Immature natural killer cell (primary cell): ENCODE measurements at regions not wholly inside any gene's neighbourhood (a gene's known extent, or its start where the extent isn't known, plus 50 kb on each side); places are given as distances from the start of the nearest gene placed in this dataset.
A peak's percentile ranks its signal among the peaks of the same experiment; 100 is the strongest.

Experiments
- DNase-seq, 3 donors: peaks; one replicate each; pipeline ENCODE4 v3.0.0; 2022; ENCODE audit warnings: mixed read lengths in 1 of 3
- H3K27ac Mint-ChIP-seq, 6 donors: one replicate each; pipeline ENCODE4 v1.8.0; 2020; ENCODE audit warnings: mixed read lengths in 6 of 6, mild to moderate bottlenecking in 5 of 6, inconsistent platforms in 4 of 6, moderate library complexity in 3 of 6
- H3K27me3 Mint-ChIP-seq, 3 donors: one replicate each; pipeline ENCODE4 v1.8.0; 2020 to 2021; ENCODE audit warnings: low read depth in 3 of 3, mild to moderate bottlenecking in 3 of 3, mixed read lengths in 3 of 3, moderate library complexity in 3 of 3, inconsistent platforms in 1 of 3
- H3K36me3 Mint-ChIP-seq, 3 donors: one replicate each; pipeline ENCODE4 v1.8.0; 2020; ENCODE audit warnings: mixed read lengths in 3 of 3, inconsistent platforms in 2 of 3, mild to moderate bottlenecking in 2 of 3
- H3K4me1 Mint-ChIP-seq, 2 donors: one replicate each; pipeline ENCODE4 v1.8.0; 2020; ENCODE audit warnings: inconsistent platforms in 2 of 2, mild to moderate bottlenecking in 2 of 2, mixed read lengths in 2 of 2, moderate library complexity in 1 of 2
- H3K4me3 Mint-ChIP-seq, 5 donors: one replicate each; pipeline ENCODE4 v1.8.0; 2020; ENCODE audit warnings: mild to moderate bottlenecking in 5 of 5, mixed read lengths in 5 of 5, inconsistent platforms in 3 of 5, moderate library complexity in 3 of 5
- H3K9me3 Mint-ChIP-seq, 6 donors: one replicate each; pipeline ENCODE4 v1.8.0; 2020; ENCODE audit warnings: mild to moderate bottlenecking in 6 of 6, mixed read lengths in 6 of 6, inconsistent platforms in 4 of 6, moderate library complexity in 3 of 6

DNA sequence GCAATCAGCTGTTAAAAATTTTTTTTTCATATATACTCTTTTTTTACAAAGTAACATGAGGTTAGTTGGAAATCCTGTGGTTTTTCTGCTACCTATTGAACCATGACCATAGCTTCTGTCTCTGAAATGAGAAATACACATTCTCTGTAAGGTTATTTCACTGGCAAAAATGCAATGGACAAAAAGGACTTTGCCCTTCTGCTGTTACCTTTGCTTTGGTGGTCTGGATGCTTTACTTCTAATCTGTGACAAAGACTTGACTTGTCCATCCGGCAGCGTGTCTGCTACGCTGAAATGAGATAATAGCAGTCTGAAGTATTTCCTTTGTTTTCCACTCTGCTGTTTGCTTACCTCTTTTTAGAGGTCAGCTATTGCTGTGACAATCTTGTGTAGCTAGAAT lies 412.8 kb downstream of the SLITRK6 start:
- no peak overlapping the region for H3K27ac Mint-ChIP-seq

DNA sequence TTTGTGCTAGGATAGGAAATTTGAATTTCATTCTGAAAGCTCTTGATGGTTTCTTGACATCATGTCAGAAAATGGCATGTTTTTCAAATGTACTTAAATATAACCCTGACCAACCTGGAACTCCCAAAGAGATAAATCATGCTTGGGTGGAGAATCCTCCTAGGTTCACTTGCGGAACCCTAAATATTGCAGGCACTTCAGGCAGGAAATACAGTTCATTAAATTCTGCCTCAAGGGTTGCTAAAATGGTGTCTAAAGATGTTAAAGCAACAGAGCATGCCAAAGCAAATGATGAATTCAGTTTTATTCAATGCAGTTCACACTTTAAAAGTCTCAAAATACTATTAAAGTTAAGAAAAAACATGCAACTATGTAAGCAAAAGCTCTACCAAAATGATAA lies 415.9 kb downstream of the SLITRK6 start:
- H3K4me1 Mint-ChIP-seq, result no peaks in the 10 kb centered on the region
- H3K27ac Mint-ChIP-seq, result no peak overlapping the region
- H3K27me3 Mint-ChIP-seq, result peaks cover 0 to 1% (median 0%) of the 10 kb centered on the region in 3 donors
- no peak for DNase-seq
- H3K9me3 Mint-ChIP-seq, result peaks cover 9 to 36% (median 20%) of the 10 kb centered on the region in 6 donors
- no peaks in the 10 kb centered on the region for H3K36me3 Mint-ChIP-seq
- H3K4me3 Mint-ChIP-seq, result no peak overlapping the region

More for the DNA sequence above, 412.8 kb downstream of the SLITRK6 start:
- peaks cover 0 to 3% (median 1%) of the 10 kb centered on the region in 3 donors for H3K27me3 Mint-ChIP-seq
- no peak for DNase-seq
- H3K4me1 Mint-ChIP-seq, result no peaks in the 10 kb centered on the region
- peaks cover 0 to 31% (median 14%) of the 10 kb centered on the region in 6 donors for H3K9me3 Mint-ChIP-seq
- no peak overlapping the region for H3K4me3 Mint-ChIP-seq
- no peaks in the 10 kb centered on the region for H3K36me3 Mint-ChIP-seq

DNA sequence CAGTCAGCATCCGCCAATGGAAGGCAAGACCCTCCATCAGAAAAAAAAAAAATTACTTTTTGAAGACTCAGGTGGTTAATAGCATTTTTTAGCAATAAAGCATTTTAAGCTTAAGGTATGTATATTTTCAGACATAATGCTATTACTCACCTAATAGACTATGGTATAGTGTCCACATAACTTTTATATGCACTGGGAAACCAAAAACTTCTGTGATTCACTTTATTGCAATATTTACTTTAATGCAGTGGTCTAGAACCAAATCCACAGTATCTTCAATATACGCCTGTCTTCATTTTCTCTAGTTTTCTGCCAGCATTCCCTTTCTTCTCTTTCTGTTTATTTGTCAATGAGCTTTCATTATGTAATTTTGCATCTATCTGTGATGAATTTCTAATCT lies 418.1 kb downstream of the SLITRK6 start:
- Mint-ChIP-seq H3K36me3 (no peaks in the 10 kb centered on the region), H3K27me3 (peaks cover 0 to 1% (median 0%) of the 10 kb centered on the region in 3 donors), H3K4me3 (no peak overlapping the region), H3K4me1 (no peaks in the 10 kb centered on the region), H3K27ac (no peak overlapping the region), H3K9me3 (peaks cover 9 to 33% (median 19%) of the 10 kb centered on the region in 6 donors)
- DNase-seq, result no peak

DNA sequence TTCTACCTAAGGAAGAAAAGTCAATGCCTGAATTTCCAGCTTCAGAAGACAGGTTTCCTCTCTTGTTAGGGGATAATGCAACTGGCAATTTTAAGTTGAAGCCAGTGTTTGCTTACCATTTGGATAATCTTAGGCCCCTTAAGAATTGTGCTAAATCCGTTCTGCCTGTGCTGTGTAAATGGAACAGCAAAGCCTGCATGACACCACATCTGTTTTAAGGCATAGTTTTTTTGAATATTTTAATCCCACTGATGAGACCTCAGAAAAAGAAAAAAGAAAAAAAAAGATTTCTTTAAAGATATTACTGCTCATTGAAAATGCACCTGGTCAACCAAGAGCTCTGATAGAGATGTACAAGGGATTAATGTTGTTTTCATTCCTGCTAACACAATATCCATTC lies 419.2 kb downstream of the SLITRK6 start:
- Mint-ChIP-seq H3K9me3 (peaks cover 11 to 34% (median 19%) of the 10 kb centered on the region in 6 donors), H3K36me3 (no peaks in the 10 kb centered on the region), H3K27me3 (no peaks in the 10 kb centered on the region), H3K27ac (no peak overlapping the region), H3K4me3 (no peak overlapping the region), H3K4me1 (no peaks in the 10 kb centered on the region)
- DNase-seq, result no peak

DNA sequence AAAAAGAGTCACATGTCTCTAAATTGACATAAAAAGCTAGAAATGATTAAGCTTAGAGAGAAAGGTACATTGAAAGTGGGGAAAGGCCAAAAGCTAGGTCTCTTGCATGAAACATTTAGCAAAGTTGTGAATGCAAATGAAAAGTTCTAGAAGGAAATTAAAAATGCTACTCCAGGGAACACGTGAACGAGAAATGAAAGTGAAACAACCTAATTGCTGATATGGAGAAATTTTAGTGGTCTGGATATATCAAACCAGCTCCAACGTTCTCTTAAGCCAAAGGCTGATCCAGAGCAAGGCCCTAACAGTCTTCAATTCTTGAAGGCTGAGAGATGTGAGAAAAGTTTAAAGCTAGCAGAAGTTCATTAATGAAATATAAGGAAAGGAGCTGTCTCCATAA lies 419.8 kb downstream of the SLITRK6 start:
- DNase-seq, result no peak
- peaks cover 14 to 38% (median 20%) of the 10 kb centered on the region in 6 donors for H3K9me3 Mint-ChIP-seq
- H3K27me3 Mint-ChIP-seq, result no peaks in the 10 kb centered on the region
- no peak overlapping the region for H3K27ac Mint-ChIP-seq
- no peaks in the 10 kb centered on the region for H3K4me1 Mint-ChIP-seq
- peak overlapping the region in 2 of 5 donors; percentile 1 to 5 for H3K4me3 Mint-ChIP-seq
- no peaks in the 10 kb centered on the region for H3K36me3 Mint-ChIP-seq

DNA sequence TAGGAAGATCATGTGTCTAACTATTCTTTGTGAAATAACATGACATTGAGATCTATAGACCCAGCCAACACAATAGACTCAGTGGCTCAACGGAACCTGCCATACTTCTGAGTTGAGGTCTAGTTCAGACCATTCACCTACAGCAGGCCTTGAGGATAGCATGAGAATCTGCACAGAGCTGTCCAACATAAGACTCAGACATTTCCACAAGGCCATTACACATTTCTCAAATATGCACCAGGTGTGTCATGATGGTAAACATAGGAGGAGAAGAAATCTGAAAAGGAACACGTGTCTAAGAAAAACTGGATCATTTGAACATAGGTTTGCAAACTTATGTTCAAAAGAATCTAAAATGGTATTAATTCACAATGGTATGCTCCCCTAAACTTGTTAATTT lies 421.4 kb downstream of the SLITRK6 start:
- Mint-ChIP-seq H3K4me3 (no peak overlapping the region), H3K27me3 (peaks cover 0 to 2% (median 0%) of the 10 kb centered on the region in 3 donors), H3K9me3 (peaks cover 14 to 44% (median 21%) of the 10 kb centered on the region in 6 donors), H3K4me1 (no peaks in the 10 kb centered on the region), H3K36me3 (no peaks in the 10 kb centered on the region), H3K27ac (no peak overlapping the region)
- no peak for DNase-seq

DNA sequence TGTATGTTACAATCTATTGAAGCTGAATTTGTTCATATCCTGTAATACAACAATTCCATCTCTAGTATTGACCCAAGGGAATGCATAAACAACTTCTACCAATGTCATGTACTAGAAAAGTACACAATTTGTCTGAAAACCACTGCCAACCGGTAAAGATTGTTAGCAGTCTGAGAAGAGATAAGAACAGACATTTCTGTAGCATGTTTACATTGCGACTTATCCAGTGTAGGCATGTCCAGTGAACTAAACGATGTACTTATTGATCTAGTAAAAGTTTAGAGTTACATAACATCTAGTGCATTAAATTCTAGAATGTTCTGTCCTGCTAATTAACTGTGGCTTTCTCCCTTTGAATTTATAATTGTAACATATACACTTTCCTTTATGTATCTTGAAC lies 425.9 kb downstream of the SLITRK6 start:
- Mint-ChIP-seq H3K27ac (no peak overlapping the region), H3K4me1 (no peaks in the 10 kb centered on the region), H3K4me3 (no peak overlapping the region), H3K36me3 (no peaks in the 10 kb centered on the region), H3K9me3 (peaks cover 2 to 26% (median 10%) of the 10 kb centered on the region in 6 donors), H3K27me3 (peaks cover 0 to 2% (median 0%) of the 10 kb centered on the region in 3 donors)
- DNase-seq, result no peak

DNA sequence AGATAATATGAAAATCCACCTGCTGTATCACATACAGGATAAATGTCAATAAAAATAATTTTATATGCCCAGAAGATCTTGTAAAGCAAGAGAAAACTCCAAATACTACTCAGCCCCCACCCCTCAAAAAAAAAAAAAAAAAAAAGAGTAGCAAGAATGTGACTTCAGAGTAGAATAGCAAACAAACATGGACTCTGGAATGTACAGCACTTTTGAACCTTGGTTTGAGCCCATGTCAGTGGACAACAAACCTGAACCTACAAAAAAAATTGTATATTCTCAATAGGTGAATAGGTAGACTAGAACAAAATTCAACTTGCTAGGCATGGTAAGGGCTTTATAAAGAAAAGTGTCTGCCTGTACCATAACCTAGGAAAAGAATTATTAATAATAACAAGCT lies 428.0 kb downstream of the SLITRK6 start:
- H3K36me3 Mint-ChIP-seq, result no peaks in the 10 kb centered on the region
- DNase-seq, result no peak
- no peak overlapping the region for H3K4me3 Mint-ChIP-seq
- H3K4me1 Mint-ChIP-seq, result no peaks in the 10 kb centered on the region
- H3K27me3 Mint-ChIP-seq, result peaks cover 0 to 2% (median 0%) of the 10 kb centered on the region in 3 donors
- no peak overlapping the region for H3K27ac Mint-ChIP-seq
- H3K9me3 Mint-ChIP-seq, result peaks cover 2 to 33% (median 12%) of the 10 kb centered on the region in 6 donors

DNA sequence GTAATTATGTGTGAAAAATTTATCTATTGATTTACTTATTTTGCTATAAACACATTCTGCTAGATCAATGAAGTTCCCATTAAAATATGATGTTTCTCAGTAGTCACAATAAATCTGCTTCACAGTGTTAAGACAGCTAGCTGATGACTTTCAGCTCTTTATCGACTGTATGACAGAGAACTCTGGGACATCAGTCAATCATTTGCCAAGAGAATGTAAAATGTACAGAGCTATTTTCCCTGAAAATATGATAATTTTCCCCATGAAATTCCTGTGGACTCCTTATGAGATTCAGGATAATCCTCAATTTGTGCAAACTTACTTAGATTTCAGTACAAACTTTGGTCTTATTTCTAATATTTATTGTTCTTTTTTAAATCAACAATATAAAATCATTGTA lies 430.5 kb downstream of the SLITRK6 start:
- Mint-ChIP-seq H3K4me3 (no peak overlapping the region), H3K4me1 (no peaks in the 10 kb centered on the region), H3K9me3 (peaks cover 8 to 33% (median 17%) of the 10 kb centered on the region in 6 donors), H3K27me3 (peaks cover 0 to 2% (median 0%) of the 10 kb centered on the region in 3 donors), H3K36me3 (peaks cover 0 to 4% (median 0%) of the 10 kb centered on the region in 3 donors), H3K27ac (no peak overlapping the region)
- no peak for DNase-seq

DNA sequence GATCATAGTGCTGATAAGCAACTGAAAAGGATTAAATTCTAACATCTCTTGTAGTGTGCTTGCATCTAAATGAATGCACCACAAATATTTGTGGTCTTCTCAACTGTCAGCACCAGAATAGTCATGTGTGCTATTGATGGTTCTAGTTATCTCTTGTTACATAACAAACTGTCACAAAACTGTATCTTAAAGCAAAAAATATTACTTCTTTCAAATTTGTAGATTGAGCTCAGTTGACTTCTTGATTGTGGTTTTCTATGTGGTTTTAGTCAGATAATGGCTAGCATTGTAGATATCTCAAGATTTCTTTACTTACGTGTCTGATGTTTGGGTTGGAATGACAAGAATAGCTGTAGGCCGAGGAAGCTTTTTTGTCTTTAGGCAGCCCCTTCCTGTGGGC lies 431.3 kb downstream of the SLITRK6 start:
- no peak overlapping the region for H3K4me3 Mint-ChIP-seq
- no peak for DNase-seq
- peaks cover 6 to 27% (median 15%) of the 10 kb centered on the region in 6 donors for H3K9me3 Mint-ChIP-seq
- peaks cover 0 to 4% (median 0%) of the 10 kb centered on the region in 3 donors for H3K36me3 Mint-ChIP-seq
- H3K27ac Mint-ChIP-seq, result no peak overlapping the region
- no peaks in the 10 kb centered on the region for H3K27me3 Mint-ChIP-seq
- no peaks in the 10 kb centered on the region for H3K4me1 Mint-ChIP-seq

DNA sequence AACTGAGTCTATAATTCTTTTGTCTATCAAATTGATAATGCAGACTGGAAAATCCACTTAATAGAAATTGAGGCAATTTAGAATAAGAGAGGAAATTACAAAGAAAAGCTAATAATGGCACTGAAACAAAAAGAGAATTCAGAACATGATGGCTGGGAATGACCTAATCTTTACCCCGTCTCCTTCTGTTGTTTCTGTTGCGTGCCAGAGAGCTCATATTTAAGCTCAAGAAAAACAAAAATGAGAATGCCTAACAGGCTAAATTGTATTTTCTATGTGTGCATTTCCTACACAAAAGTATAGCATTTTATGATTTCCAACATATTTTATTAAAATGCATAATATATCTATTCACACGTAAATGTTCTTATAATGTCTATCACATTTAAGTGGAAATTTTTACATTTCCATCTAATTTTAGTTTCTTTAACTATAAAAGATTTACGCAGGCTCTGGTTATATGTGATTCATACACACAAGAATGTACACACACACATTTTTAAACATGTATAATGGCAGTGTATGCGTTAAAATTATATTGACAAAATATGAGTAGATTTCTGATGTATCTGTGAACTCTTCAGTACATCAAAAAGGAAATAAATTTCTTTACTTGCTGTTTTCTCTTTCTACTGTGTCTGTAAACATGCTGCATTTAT lies 432.3 kb downstream of the SLITRK6 start:
- H3K4me3 Mint-ChIP-seq, result no peak overlapping the region
- no peak for DNase-seq
- no peak overlapping the region for H3K27ac Mint-ChIP-seq
- no peaks in the 10 kb centered on the region for H3K27me3 Mint-ChIP-seq
- peaks cover 6 to 29% (median 14%) of the 10 kb centered on the region in 6 donors for H3K9me3 Mint-ChIP-seq
- H3K4me1 Mint-ChIP-seq, result no peaks in the 10 kb centered on the region
- peaks cover 0 to 4% (median 0%) of the 10 kb centered on the region in 3 donors for H3K36me3 Mint-ChIP-seq

DNA sequence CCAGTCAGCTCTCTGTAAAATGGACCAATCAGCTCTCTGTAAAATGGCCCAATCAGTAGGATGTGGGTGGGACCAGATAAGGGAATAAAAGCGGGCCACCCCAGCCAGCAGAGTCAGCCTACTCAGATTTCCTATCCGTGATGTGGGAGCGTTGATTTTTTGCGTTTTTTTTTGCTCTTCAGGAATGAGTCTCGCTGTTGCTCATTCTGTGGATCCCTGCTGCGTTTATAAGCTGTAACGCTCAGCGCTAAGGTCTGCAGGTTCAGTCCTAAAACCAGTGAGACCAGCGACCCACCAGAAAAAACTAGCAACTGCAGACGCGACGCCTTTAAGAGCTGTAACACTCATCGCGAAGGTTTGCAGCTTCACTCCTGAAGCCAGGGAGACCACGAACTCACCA lies 435.7 kb downstream of the SLITRK6 start:
- Mint-ChIP-seq H3K9me3 (peaks cover 6 to 36% (median 19%) of the 10 kb centered on the region in 6 donors), H3K4me3 (no peak overlapping the region), H3K4me1 (no peaks in the 10 kb centered on the region), H3K27ac (no peak overlapping the region), H3K36me3 (peaks cover 0 to 4% (median 0%) of the 10 kb centered on the region in 3 donors), H3K27me3 (no peaks in the 10 kb centered on the region)
- DNase-seq, result no peak

DNA sequence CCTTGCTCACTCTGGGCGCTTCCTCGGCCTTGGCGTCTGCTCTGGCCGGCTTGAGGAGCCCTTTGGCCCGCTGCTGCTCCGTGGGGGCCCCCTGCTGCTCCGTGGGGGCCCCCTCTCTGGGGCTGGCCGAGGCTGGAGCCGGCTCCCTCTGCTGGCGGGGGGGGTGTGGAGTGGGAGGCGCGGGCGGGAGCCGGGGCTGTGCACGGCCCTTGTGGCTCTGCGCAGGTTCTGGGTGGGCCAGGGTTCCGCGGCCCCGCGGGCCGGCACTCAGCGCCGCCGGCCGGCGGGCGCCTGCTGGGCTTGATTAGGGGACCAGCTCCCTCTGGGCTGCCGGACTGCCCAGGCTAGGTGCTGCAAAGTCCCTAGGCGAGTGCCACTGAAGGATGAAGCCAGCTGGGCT lies 436.2 kb downstream of the SLITRK6 start:
- no peaks in the 10 kb centered on the region for H3K4me1 Mint-ChIP-seq
- H3K27ac Mint-ChIP-seq, result no peak overlapping the region
- DNase-seq, result no peak
- peaks cover 6 to 37% (median 19%) of the 10 kb centered on the region in 6 donors for H3K9me3 Mint-ChIP-seq
- H3K27me3 Mint-ChIP-seq, result no peaks in the 10 kb centered on the region
- no peak overlapping the region for H3K4me3 Mint-ChIP-seq
- peaks cover 0 to 4% (median 0%) of the 10 kb centered on the region in 3 donors for H3K36me3 Mint-ChIP-seq

DNA sequence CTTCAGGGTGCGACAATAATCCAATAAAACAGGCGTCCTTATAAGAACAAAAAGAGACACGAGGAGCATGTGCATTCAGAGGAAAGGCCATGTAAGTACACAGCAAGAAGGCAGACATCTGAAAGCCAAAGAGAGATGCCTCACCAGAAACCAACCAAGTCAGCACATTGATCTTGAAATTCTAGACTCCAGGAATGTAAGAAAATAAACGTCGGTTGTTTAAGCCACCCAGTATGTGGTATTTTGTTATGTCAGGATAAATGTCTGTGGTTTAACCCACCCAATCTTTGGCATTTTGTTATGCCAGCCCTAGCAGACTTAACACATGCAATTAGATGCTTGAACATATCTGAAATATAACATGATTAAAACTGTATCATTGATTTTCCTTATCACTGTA lies 452.0 kb downstream of the SLITRK6 start:
- H3K27me3 Mint-ChIP-seq, result peaks cover 0 to 1% (median 0%) of the 10 kb centered on the region in 3 donors
- no peak overlapping the region for H3K4me3 Mint-ChIP-seq
- H3K36me3 Mint-ChIP-seq, result no peaks in the 10 kb centered on the region
- peaks cover 7 to 42% (median 17%) of the 10 kb centered on the region in 6 donors for H3K9me3 Mint-ChIP-seq
- H3K4me1 Mint-ChIP-seq, result no peaks in the 10 kb centered on the region
- H3K27ac Mint-ChIP-seq, result no peak overlapping the region
- no peak for DNase-seq

DNA sequence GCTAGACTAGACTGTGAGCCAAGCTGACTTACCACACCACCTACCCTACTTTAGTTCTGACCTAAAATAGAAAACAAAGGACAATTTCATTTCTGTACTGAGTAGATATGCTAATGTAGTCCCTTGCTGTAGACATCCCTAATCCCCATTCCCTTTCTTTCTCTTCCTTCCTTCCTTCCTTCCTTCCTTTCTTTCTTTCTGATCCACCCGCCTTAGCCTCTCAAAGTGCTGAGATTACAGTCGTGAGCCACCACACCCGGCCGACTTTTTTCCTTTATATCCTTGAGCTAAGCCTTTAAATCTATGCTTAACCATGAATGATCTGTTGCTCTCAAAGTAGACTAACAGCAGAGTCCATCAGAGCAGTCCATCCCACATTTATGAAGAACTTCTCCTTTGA lies 465.0 kb downstream of the SLITRK6 start:
- Mint-ChIP-seq H3K27me3 (peaks cover 0 to 1% (median 0%) of the 10 kb centered on the region in 3 donors), H3K9me3 (peaks cover 6 to 40% (median 25%) of the 10 kb centered on the region in 6 donors), H3K27ac (no peak overlapping the region), H3K4me1 (no peaks in the 10 kb centered on the region), H3K4me3 (no peak overlapping the region), H3K36me3 (no peaks in the 10 kb centered on the region)
- DNase-seq, result no peak
